ENCODE measurements at regions not wholly inside any gene's neighbourhood (a gene's known extent, or its start where the extent isn't known, plus 50 kb on each side); places are given as distances from the start of the nearest gene placed in this dataset.

GRCh38 chr15:93174836-93175235 is 85.8 kb upstream of the RGMA start:
- peaks cover 21 to 32% of the 10 kb centered on the region in 2 donors for H3K27me3 Mint-ChIP-seq
- H3K9me3 Mint-ChIP-seq: peaks cover 0 to 4% of the 10 kb centered on the region in 2 donors
- DNase-seq: no peak
- H3K4me3 Mint-ChIP-seq: no peak overlapping the region
- no peak overlapping the region for H3K27ac Mint-ChIP-seq
- ATAC-seq (replicated peaks): no peak
- no peaks in the 10 kb centered on the region for H3K4me1 Mint-ChIP-seq
- H3K36me3 Mint-ChIP-seq: no peaks in the 10 kb centered on the region

GRCh38 chr15:93173369-93173768 is 84.4 kb upstream of the RGMA start:
- Mint-ChIP-seq H3K4me3 (no peak overlapping the region), H3K36me3 (no peaks in the 10 kb centered on the region), H3K27ac (no peak overlapping the region), H3K9me3 (peaks cover 0 to 4% of the 10 kb centered on the region in 2 donors), H3K4me1 (no peaks in the 10 kb centered on the region), H3K27me3 (peaks cover 21 to 39% of the 10 kb centered on the region in 2 donors)
- no peak for DNase-seq
- ATAC-seq (replicated peaks): no peak

GRCh38 chr15:93171476-93171875 is 82.5 kb upstream of the RGMA start:
- Mint-ChIP-seq H3K4me1 (no peaks in the 10 kb centered on the region), H3K27ac (no peak overlapping the region), H3K36me3 (no peaks in the 10 kb centered on the region), H3K27me3 (peaks cover 25 to 42% of the 10 kb centered on the region in 2 donors), H3K4me3 (no peak overlapping the region), H3K9me3 (peaks cover 0 to 7% of the 10 kb centered on the region in 2 donors)
- ATAC-seq (replicated peaks) (no peak), DNase-seq (no peak)

- H3K36me3 Mint-ChIP-seq: no peaks in the 10 kb centered on the region
- no peak for ATAC-seq (replicated peaks)
- no peak overlapping the region for H3K4me3 Mint-ChIP-seq
- H3K27me3 Mint-ChIP-seq: peaks cover 18 to 34% of the 10 kb centered on the region in 2 donors
- no peak for DNase-seq
- no peaks in the 10 kb centered on the region for H3K4me1 Mint-ChIP-seq
- H3K27ac Mint-ChIP-seq: no peak overlapping the region
- peaks cover 0 to 7% of the 10 kb centered on the region in 2 donors for H3K9me3 Mint-ChIP-seq
Observed at GRCh38 chr15:93170329-93170728, 81.3 kb upstream of the RGMA start.

- no peak overlapping the region for H3K27ac Mint-ChIP-seq
- no peaks in the 10 kb centered on the region for H3K4me1 Mint-ChIP-seq
- no peaks in the 10 kb centered on the region for H3K36me3 Mint-ChIP-seq
- ATAC-seq (replicated peaks) (no peak), DNase-seq (no peak)
- peaks cover 13 to 30% of the 10 kb centered on the region in 2 donors for H3K27me3 Mint-ChIP-seq
- H3K4me3 Mint-ChIP-seq: no peak overlapping the region
- peaks cover 0 to 5% of the 10 kb centered on the region in 2 donors for H3K9me3 Mint-ChIP-seq
Observed at GRCh38 chr15:93168910-93169309, 79.9 kb upstream of the RGMA start.

- Mint-ChIP-seq H3K27me3 (peaks cover 14 to 30% of the 10 kb centered on the region in 2 donors), H3K4me1 (no peaks in the 10 kb centered on the region), H3K36me3 (no peaks in the 10 kb centered on the region), H3K4me3 (no peak overlapping the region), H3K27ac (no peak overlapping the region), H3K9me3 (peaks cover 0 to 3% of the 10 kb centered on the region in 2 donors)
- ATAC-seq (replicated peaks): no peak
- no peak for DNase-seq
Observed at GRCh38 chr15:93167291-93167690, 78.3 kb upstream of the RGMA start.

GRCh38 chr15:93166675-93167074 is 77.7 kb upstream of the RGMA start:
- no peaks in the 10 kb centered on the region for H3K4me1 Mint-ChIP-seq
- no peak overlapping the region for H3K27ac Mint-ChIP-seq
- H3K4me3 Mint-ChIP-seq: no peak overlapping the region
- H3K36me3 Mint-ChIP-seq: no peaks in the 10 kb centered on the region
- H3K9me3 Mint-ChIP-seq: peaks cover 0 to 3% of the 10 kb centered on the region in 2 donors
- no peak for DNase-seq
- peaks cover 14 to 30% of the 10 kb centered on the region in 2 donors for H3K27me3 Mint-ChIP-seq
- ATAC-seq (replicated peaks): no peak

GRCh38 chr15:93165734-93166470 is 76.9 kb upstream of the RGMA start:
- no peak overlapping the region for H3K27ac Mint-ChIP-seq
- ATAC-seq (replicated peaks) (no peak), DNase-seq (no peak)
- H3K4me1 Mint-ChIP-seq: no peaks in the 10 kb centered on the region
- no peaks in the 10 kb centered on the region for H3K36me3 Mint-ChIP-seq
- H3K4me3 Mint-ChIP-seq: no peak overlapping the region
- peaks cover 0 to 3% of the 10 kb centered on the region in 2 donors for H3K9me3 Mint-ChIP-seq
- H3K27me3 Mint-ChIP-seq: peaks cover 14 to 22% of the 10 kb centered on the region in 2 donors

- H3K4me1 Mint-ChIP-seq: no peaks in the 10 kb centered on the region
Observed at GRCh38 chr15:93164409-93164808, 75.4 kb upstream of the RGMA start.

GRCh38 chr15:93162560-93162959 is 73.5 kb upstream of the RGMA start:
- Mint-ChIP-seq H3K4me3 (no peak overlapping the region), H3K9me3 (peaks cover 0 to 1% of the 10 kb centered on the region in 2 donors), H3K4me1 (no peaks in the 10 kb centered on the region)

More at GRCh38 chr15:93164409-93164808, 75.4 kb upstream of the RGMA start:
- ATAC-seq (replicated peaks): no peak
- no peak overlapping the region for H3K4me3 Mint-ChIP-seq
- H3K27ac Mint-ChIP-seq: no peak overlapping the region
- H3K36me3 Mint-ChIP-seq: no peaks in the 10 kb centered on the region
- no peak for DNase-seq
- peaks cover 14 to 18% of the 10 kb centered on the region in 2 donors for H3K27me3 Mint-ChIP-seq
- peaks cover 0 to 4% of the 10 kb centered on the region in 2 donors for H3K9me3 Mint-ChIP-seq

GRCh38 chr15:93159930-93160329 is 70.9 kb upstream of the RGMA start:
- peaks cover 1 to 4% of the 10 kb centered on the region in 2 donors for H3K9me3 Mint-ChIP-seq
- H3K36me3 Mint-ChIP-seq: no peaks in the 10 kb centered on the region
- H3K27ac Mint-ChIP-seq: no peak overlapping the region
- ATAC-seq (replicated peaks): no peak
- peaks cover 2 to 9% of the 10 kb centered on the region in 2 donors for H3K27me3 Mint-ChIP-seq
- H3K4me3 Mint-ChIP-seq: no peak overlapping the region
- DNase-seq: no peak
- no peaks in the 10 kb centered on the region for H3K4me1 Mint-ChIP-seq

More at GRCh38 chr15:93162560-93162959, 73.5 kb upstream of the RGMA start:
- Mint-ChIP-seq H3K27me3 (peaks cover 5 to 9% of the 10 kb centered on the region in 2 donors), H3K27ac (no peak overlapping the region), H3K36me3 (no peaks in the 10 kb centered on the region)
- DNase-seq: no peak
- ATAC-seq (replicated peaks): no peak

GRCh38 chr15:93158097-93158900 is 69.3 kb upstream of the RGMA start:
- H3K27ac Mint-ChIP-seq: no peak overlapping the region
- H3K9me3 Mint-ChIP-seq: peaks cover 1 to 4% of the 10 kb centered on the region in 2 donors
- H3K4me1 Mint-ChIP-seq: no peaks in the 10 kb centered on the region
- DNase-seq (no peak), ATAC-seq (replicated peaks) (no peak)
- H3K4me3 Mint-ChIP-seq: no peak overlapping the region
- H3K27me3 Mint-ChIP-seq: peaks cover under 1% of the 10 kb centered on the region in 2 donors
- H3K36me3 Mint-ChIP-seq: no peaks in the 10 kb centered on the region

GRCh38 chr15:93154666-93155065 is 65.7 kb upstream of the RGMA start:
- H3K27ac Mint-ChIP-seq: no peak overlapping the region
- no peak overlapping the region for H3K4me3 Mint-ChIP-seq
- no peak for ATAC-seq (replicated peaks)
- H3K4me1 Mint-ChIP-seq: no peaks in the 10 kb centered on the region
- H3K9me3 Mint-ChIP-seq: peaks cover 0 to 4% of the 10 kb centered on the region in 2 donors
- H3K36me3 Mint-ChIP-seq: no peaks in the 10 kb centered on the region
- no peak for DNase-seq
- peaks cover 18 to 32% of the 10 kb centered on the region in 2 donors for H3K27me3 Mint-ChIP-seq

GRCh38 chr15:93152951-93153350 is 63.9 kb upstream of the RGMA start:
- no peaks in the 10 kb centered on the region for H3K4me1 Mint-ChIP-seq
- H3K27ac Mint-ChIP-seq: no peak overlapping the region
- H3K9me3 Mint-ChIP-seq: peaks cover 4% of the 10 kb centered on the region in 2 donors
- no peaks in the 10 kb centered on the region for H3K36me3 Mint-ChIP-seq
- H3K27me3 Mint-ChIP-seq: peaks cover 18 to 41% of the 10 kb centered on the region in 2 donors
- no peak overlapping the region for H3K4me3 Mint-ChIP-seq
- no peak for DNase-seq
- ATAC-seq (replicated peaks): no peak

Measured in stimulated activated naive B cell treated with anti-CD40 and anti-IgM and Interleukin-4, amounts not matched to agents 10 μg/mL and 1 μg/mL and 100 μg/mL, for 72 hours (primary cell).